ENCODE measurements at regions not wholly inside any gene's neighbourhood (a gene's known extent, or its start where the extent isn't known, plus 50 kb on each side); places are given as distances from the start of the nearest gene placed in this dataset.

DNA sequence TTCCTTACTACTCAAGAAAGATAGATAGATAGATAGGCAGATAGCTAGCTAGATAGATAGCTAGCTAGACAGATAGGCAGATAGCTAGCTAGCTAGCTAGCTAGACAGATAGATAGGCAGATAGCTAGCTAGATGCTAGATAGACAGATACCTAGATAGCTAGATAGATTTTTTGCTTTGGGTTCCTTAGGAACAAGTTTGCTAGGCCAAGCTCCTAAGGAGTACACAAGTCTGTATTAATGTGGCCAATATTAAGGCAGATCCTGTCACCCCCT lies 61.7 kb upstream of the VPREB1 start:
- no peak for DNase-seq (ENCODE audit: insufficient read length, low spot score)
- FAIRE-seq, result no peak
- no peak for TF ChIP-seq CTCF (IDR thresholded peaks at IDR 0.05; ENCODE audit: insufficient read depth, missing control alignments)

GRCh38 chr22:22182218-22182989 lies 62.2 kb upstream of the VPREB1 start:
- DNase-seq (ENCODE audit: insufficient read length, low spot score) (no peak), FAIRE-seq (no peak)
- TF ChIP-seq CTCF (IDR thresholded peaks at IDR 0.05; ENCODE audit: insufficient read depth, missing control alignments), result no peak

DNA sequence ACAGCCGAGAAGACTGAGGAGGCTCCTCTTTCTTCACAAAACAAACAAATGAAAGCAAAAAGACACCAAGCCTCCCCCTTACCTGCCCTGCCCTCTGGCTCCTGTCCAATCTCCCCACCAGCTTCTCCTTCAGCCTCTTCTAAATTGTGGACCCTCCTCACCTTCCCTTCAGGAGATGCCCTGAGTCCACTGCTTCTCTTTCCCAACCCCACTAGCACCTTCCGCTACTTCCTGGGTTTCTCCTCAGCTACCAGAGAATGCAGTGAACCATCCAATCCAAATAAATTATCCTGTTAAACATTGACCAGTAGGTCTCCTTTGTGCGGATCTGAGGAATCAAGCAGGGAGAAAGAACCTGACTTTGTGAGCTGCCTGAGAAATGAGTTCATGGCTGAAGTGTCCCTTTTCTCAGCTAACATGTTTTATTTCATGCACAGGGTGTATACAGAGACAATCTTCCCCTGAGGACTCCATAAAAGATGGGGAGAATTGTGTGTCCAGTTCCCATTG lies 63.2 kb upstream of the VPREB1 start:
- DNase-seq (ENCODE audit: insufficient read length, low spot score), result no peak
- FAIRE-seq, result no peak
- no peak for TF ChIP-seq CTCF (IDR thresholded peaks at IDR 0.05; ENCODE audit: insufficient read depth, missing control alignments)

- no peak for FAIRE-seq
- TF ChIP-seq CTCF (IDR thresholded peaks at IDR 0.05; ENCODE audit: insufficient read depth, missing control alignments), result no peak
- DNase-seq (ENCODE audit: insufficient read length, low spot score), result no peak
Observed at GRCh38 chr22:22180738-22181285, 63.8 kb upstream of the VPREB1 start.

- FAIRE-seq, result no peak
- TF ChIP-seq CTCF (IDR thresholded peaks at IDR 0.05; ENCODE audit: insufficient read depth, missing control alignments), result no peak
- no peak for DNase-seq (ENCODE audit: insufficient read length, low spot score)
Observed at GRCh38 chr22:22179858-22180257, 64.7 kb upstream of the VPREB1 start.

DNA sequence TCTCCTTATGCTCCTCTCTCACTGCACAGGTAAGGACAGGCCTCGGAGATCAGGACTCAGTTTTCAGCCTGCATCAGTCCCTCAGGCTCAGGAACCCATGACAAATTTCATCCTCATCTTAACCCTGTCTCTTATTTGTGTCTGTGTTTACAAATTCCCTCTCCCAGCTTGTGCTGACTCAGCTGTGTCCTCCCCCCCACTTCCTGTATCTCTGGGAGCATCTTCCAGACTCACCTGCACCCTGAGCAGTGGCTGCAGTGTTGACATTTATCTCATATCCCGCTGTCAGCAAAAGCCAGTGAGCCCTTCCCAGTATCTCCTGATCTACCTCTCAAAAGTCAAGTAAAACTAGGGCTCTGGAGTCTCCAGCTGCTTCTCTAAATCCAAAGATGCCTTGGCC lies 65.6 kb upstream of the VPREB1 start:
- no peak for FAIRE-seq
- DNase-seq (ENCODE audit: insufficient read length, low spot score), result no peak
- TF ChIP-seq CTCF (IDR thresholded peaks at IDR 0.05; ENCODE audit: insufficient read depth, missing control alignments), result no peak

- DNase-seq (ENCODE audit: insufficient read length, low spot score) (no peak), FAIRE-seq (no peak)
- TF ChIP-seq CTCF (IDR thresholded peaks at IDR 0.05; ENCODE audit: insufficient read depth, missing control alignments), result no peak
Observed at GRCh38 chr22:22178355-22178965, 66.1 kb upstream of the VPREB1 start.

Data from D721Med (cell line).